HG02981 (cell line): ENCODE measurements at regions not wholly inside any gene's neighbourhood (a gene's known extent, or its start where the extent isn't known, plus 50 kb on each side); places are given as distances from the start of the nearest gene placed in this dataset.

ENCODE experiments used
- ATAC-seq: cut with Tn5 transposase; IDR thresholded peaks from one replicate; pipeline ENCODE4 v1.9.1; 2021; ENCODE audit warnings: mild to moderate bottlenecking, moderate library complexity; ENCODE audit not compliant: unreplicated experiment

- no peak for ATAC-seq
Observed at GRCh38 chr10:36341471-36341870, 699.4 kb upstream of the FZD8 start.

GRCh38 chr10:36336315-36336714 is 694.2 kb upstream of the FZD8 start:
- ATAC-seq, result no peak

- no peak for ATAC-seq
Observed at GRCh38 chr10:36333446-36333845, 691.4 kb upstream of the FZD8 start.

GRCh38 chr10:36332926-36333325 is 690.8 kb upstream of the FZD8 start:
- no peak for ATAC-seq

GRCh38 chr10:36331121-36331520 is 689.0 kb upstream of the FZD8 start:
- ATAC-seq, result no peak

- ATAC-seq, result no peak
Observed at GRCh38 chr10:36325815-36326214, 683.7 kb upstream of the FZD8 start.

- no peak for ATAC-seq
Observed at GRCh38 chr10:36324831-36325230, 682.7 kb upstream of the FZD8 start.

- no peak for ATAC-seq
Observed at GRCh38 chr10:36313142-36313541, 671.0 kb upstream of the FZD8 start.

GRCh38 chr10:36303896-36304295 is 661.8 kb upstream of the FZD8 start:
- ATAC-seq, result no peak

GRCh38 chr10:36302086-36302485 is 660.0 kb upstream of the FZD8 start:
- ATAC-seq, result no peak

- no peak for ATAC-seq
Observed at GRCh38 chr10:36301539-36301938, 659.4 kb upstream of the FZD8 start.

- ATAC-seq, result no peak
Observed at GRCh38 chr10:36301139-36301538, 659.0 kb upstream of the FZD8 start.

GRCh38 chr10:36283827-36284226 is 641.7 kb upstream of the FZD8 start:
- no peak for ATAC-seq

- ATAC-seq, result no peak
Observed at GRCh38 chr10:36281831-36282331, 639.8 kb upstream of the FZD8 start.

GRCh38 chr10:36280890-36281499 is 638.9 kb upstream of the FZD8 start:
- no peak for ATAC-seq

GRCh38 chr10:36280321-36280741 is 638.2 kb upstream of the FZD8 start:
- ATAC-seq, result no peak

GRCh38 chr10:36278176-36278575 is 636.1 kb upstream of the FZD8 start:
- ATAC-seq, result no peak

GRCh38 chr10:36277459-36277858 is 635.4 kb upstream of the FZD8 start:
- no peak for ATAC-seq

GRCh38 chr10:36271627-36272340 is 629.7 kb upstream of the FZD8 start:
- ATAC-seq, result no peak

GRCh38 chr10:36269222-36269621 is 627.1 kb upstream of the FZD8 start:
- no peak for ATAC-seq

GRCh38 chr10:36266923-36267322 is 624.8 kb upstream of the FZD8 start:
- ATAC-seq, result no peak

GRCh38 chr10:36265741-36266140 is 623.6 kb upstream of the FZD8 start:
- ATAC-seq, result no peak

GRCh38 chr10:36263871-36264270 is 621.8 kb upstream of the FZD8 start:
- ATAC-seq, result no peak
